Mesenchymal stem cell (in vitro differentiated cells and primary cell): ENCODE measurements at regions not wholly inside any gene's neighbourhood (a gene's known extent, or its start where the extent isn't known, plus 50 kb on each side); places are given as distances from the start of the nearest gene placed in this dataset.

Experiments
- DNase-seq: peaks from one replicate; pipeline ENCODE4 v3.0.0-alpha.2; 2013
- H2AFZ ChIP-seq: one replicate; pipeline ENCODE4 v1.6.1; 2013; ENCODE audit warnings: low read depth, mild to moderate bottlenecking, control low read depth, inconsistent platforms, low read length, moderate library complexity
- H2AK5ac ChIP-seq: 2 replicates; pipeline ENCODE4 v1.6.1; 2013; ENCODE audit warnings: low read length, moderate library complexity, mild to moderate bottlenecking, inconsistent platforms; ENCODE audit not compliant: severe bottlenecking
- H2BK120ac ChIP-seq: one replicate; pipeline ENCODE4 v1.6.1; 2013; ENCODE audit warnings: low read depth, mild to moderate bottlenecking, inconsistent platforms, low read length, moderate library complexity
- H2BK12ac ChIP-seq, 2 experiments: one replicate each; pipeline ENCODE4 v1.6.1; 2013; ENCODE audit warnings: inconsistent platforms in 2 of 2, low read length in 2 of 2, mild to moderate bottlenecking in 2 of 2, moderate library complexity in 2 of 2, control low read depth in 1 of 2
- H2BK15ac ChIP-seq: one replicate; pipeline ENCODE4 v1.6.1; 2013; ENCODE audit warnings: mild to moderate bottlenecking, low read depth, inconsistent platforms; ENCODE audit not compliant: poor library complexity, severe bottlenecking
- H2BK5ac ChIP-seq: 2 replicates; pipeline ENCODE4 v1.6.1; 2013; ENCODE audit warnings: low read depth, mild to moderate bottlenecking, low read length, control low read depth, inconsistent platforms; ENCODE audit not compliant: poor library complexity, severe bottlenecking
- H3K14ac ChIP-seq, 2 experiments: one replicate each; pipeline ENCODE4 v1.6.1; 2013; ENCODE audit warnings: inconsistent platforms in 2 of 2, low read length in 2 of 2, control low read depth in 1 of 2, mild to moderate bottlenecking in 1 of 2, moderate library complexity in 1 of 2
- H3K18ac ChIP-seq, 2 experiments: one replicate each; pipeline ENCODE4 v1.6.1; 2013; ENCODE audit warnings: inconsistent platforms in 2 of 2, low read length in 2 of 2, control low read depth in 1 of 2, low read depth in 1 of 2, mild to moderate bottlenecking in 1 of 2
- H3K23ac ChIP-seq, 2 experiments: one replicate each; pipeline ENCODE4 v1.6.1; 2013; ENCODE audit warnings: inconsistent platforms in 2 of 2, low read length in 2 of 2, mild to moderate bottlenecking in 2 of 2, moderate library complexity in 2 of 2, control low read depth in 1 of 2
- H3K27ac ChIP-seq: 2 replicates; pipeline ENCODE4 v1.5.1; 2013; ENCODE audit warnings: mild to moderate bottlenecking, moderate library complexity, low read length, control low read depth, inconsistent platforms; ENCODE audit not compliant: poor library complexity, severe bottlenecking
- H3K27me3 ChIP-seq, 2 experiments: 2 replicates each; pipeline versions ENCODE4 v1.6.1 to v1.7.0; 2013; ENCODE audit warnings: low read length in 2 of 2, mild to moderate bottlenecking in 2 of 2, moderate library complexity in 2 of 2, control low read depth in 1 of 2, inconsistent platforms in 1 of 2; ENCODE audit not compliant: control insufficient read depth in 1 of 2, insufficient read depth in 1 of 2
- H3K36me3 ChIP-seq, 2 experiments: 2 replicates each; pipeline versions ENCODE4 v1.6.1 to v1.7.0; 2013; ENCODE audit warnings: low read length in 2 of 2, control low read depth in 1 of 2, inconsistent platforms in 1 of 2, low read depth in 1 of 2, mild to moderate bottlenecking in 1 of 2; ENCODE audit not compliant: insufficient read depth in 2 of 2, control insufficient read depth in 1 of 2
- H3K4ac ChIP-seq, 2 experiments: one replicate each; pipeline ENCODE4 v1.6.1; 2013; ENCODE audit warnings: inconsistent platforms in 2 of 2, low read length in 2 of 2, mild to moderate bottlenecking in 2 of 2, moderate library complexity in 2 of 2, control low read depth in 1 of 2, low read depth in 1 of 2
- H3K4me1 ChIP-seq: 2 replicates; pipeline ENCODE4 v1.6.1; 2013; ENCODE audit warnings: low read depth, low read length, control low read depth; ENCODE audit not compliant: control insufficient read depth, insufficient read depth
- H3K4me2 ChIP-seq: 2 replicates; pipeline ENCODE4 v1.6.1; 2013; ENCODE audit warnings: low read length, mild to moderate bottlenecking, inconsistent platforms; ENCODE audit not compliant: poor library complexity, severe bottlenecking
- H3K4me3 ChIP-seq, 2 experiments: 2 replicates each; pipeline versions ENCODE4 v1.5.1 to v1.7.0; 2013; ENCODE audit warnings: low read length in 2 of 2, mild to moderate bottlenecking in 2 of 2, control low read depth in 1 of 2, low read depth in 1 of 2; ENCODE audit not compliant: insufficient read depth in 1 of 2
- H3K79me1 ChIP-seq: replicated peaks from 2 replicates; pipeline ENCODE4 v1.6.1; 2013; ENCODE audit warnings: mild to moderate bottlenecking, control low read depth, low read length, inconsistent platforms; ENCODE audit not compliant: poor library complexity, severe bottlenecking
- H3K9ac ChIP-seq: 2 replicates; pipeline ENCODE4 v1.7.0; 2013; ENCODE audit warnings: mild to moderate bottlenecking, low read length, moderate library complexity
- H3K9me3 ChIP-seq: 2 replicates; pipeline ENCODE4 v1.7.0; 2013; ENCODE audit warnings: mild to moderate bottlenecking, low read length; ENCODE audit not compliant: control insufficient read depth
- H4K8ac ChIP-seq: one replicate; pipeline ENCODE4 v1.6.1; 2013; ENCODE audit warnings: inconsistent platforms, mild to moderate bottlenecking, low read length, moderate library complexity
- H4K91ac ChIP-seq: one replicate; pipeline ENCODE4 v1.6.1; 2013; ENCODE audit warnings: mild to moderate bottlenecking, low read length, inconsistent platforms
- WGBS: methylation state at CpG from one replicate; pipeline ENCODE4 v1.1.7; 2013; ENCODE audit warnings: mixed read lengths; 5-methylcytosine and 5-hydroxymethylcytosine counted together

- WGBS = 80% methylated on average over 1 of the region's 2 CpGs
- H2AK5ac ChIP-seq = no peak overlapping the region
- no peaks in the 10 kb centered on the region for H3K36me3 ChIP-seq
- no peak overlapping the region for H4K91ac ChIP-seq
- no peak overlapping the region for H3K4ac ChIP-seq
- H3K9ac ChIP-seq = peak overlapping the region; percentile 0
- no peaks in the 10 kb centered on the region for H3K9me3 ChIP-seq
- H2BK120ac ChIP-seq = no peak overlapping the region
- H3K4me1 ChIP-seq = no peaks in the 10 kb centered on the region
- no peak overlapping the region for H3K27ac ChIP-seq
- no peaks in the 10 kb centered on the region for H3K79me1 ChIP-seq
- H3K4me2 ChIP-seq = no peak overlapping the region
- H2AFZ ChIP-seq = no peak overlapping the region
- H3K14ac ChIP-seq = no peak overlapping the region
- H4K8ac ChIP-seq = no peak overlapping the region
- H3K27me3 ChIP-seq = no peaks in the 10 kb centered on the region
- no peak overlapping the region for H3K23ac ChIP-seq
- H2BK15ac ChIP-seq = no peak overlapping the region
- H2BK5ac ChIP-seq = no peak overlapping the region
- H3K18ac ChIP-seq = no peak overlapping the region
- H3K4me3 ChIP-seq = no peak overlapping the region
- DNase-seq = no peak
- H2BK12ac ChIP-seq = no peak overlapping the region
Observed at GRCh38 chr2:150557020-150557600, 69.6 kb upstream of the RND3 start.

DNA sequence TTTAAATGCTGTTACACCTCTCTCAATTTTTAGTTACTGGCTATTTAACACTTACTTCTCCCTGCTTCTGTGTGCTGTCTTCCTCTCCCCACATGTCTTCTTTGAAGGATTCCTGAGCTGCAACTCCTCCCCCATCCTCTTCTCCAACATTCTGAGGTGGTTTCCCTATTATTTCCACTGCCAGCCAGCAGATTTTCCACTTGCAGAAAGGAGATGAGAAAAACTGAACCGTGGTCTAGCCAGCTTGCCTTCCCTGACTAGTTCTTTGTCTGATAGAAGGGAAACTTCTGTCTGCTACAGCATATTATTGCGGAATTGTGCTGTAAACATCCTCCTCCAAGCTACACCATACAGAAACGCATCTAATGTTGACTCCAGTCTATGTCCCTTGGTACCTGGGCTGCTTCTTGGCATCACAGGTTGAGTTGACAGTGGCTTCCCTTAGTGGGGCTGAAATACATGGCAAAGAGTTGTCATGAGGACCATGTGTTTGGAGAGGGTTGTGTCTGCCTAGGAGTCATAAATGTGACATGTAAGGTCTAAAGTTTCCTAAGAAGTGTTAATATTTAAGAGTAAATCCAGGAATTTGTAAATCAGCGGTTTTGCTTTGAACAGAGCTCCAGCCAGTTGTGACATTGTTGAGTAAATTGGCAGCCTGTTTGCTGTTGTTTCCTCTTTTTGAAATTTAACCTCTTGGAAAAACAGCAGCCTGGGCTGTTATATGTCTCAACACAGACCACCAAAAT, 68.3 kb upstream of the RND3 start:
- no peak overlapping the region for H2AK5ac ChIP-seq
- H3K79me1 ChIP-seq = no peaks in the 10 kb centered on the region
- no peak overlapping the region for H3K14ac ChIP-seq
- peak overlapping the region; percentile 3 to 6 for H3K18ac ChIP-seq
- H3K4me3 ChIP-seq = no peak overlapping the region
- H3K4me1 ChIP-seq = no peaks in the 10 kb centered on the region
- no peak overlapping the region for H2BK5ac ChIP-seq
- H3K9ac ChIP-seq = no peak overlapping the region
- H3K4ac ChIP-seq = peak overlapping the region in 1 of 2 experiments; percentile 17
- H3K4me2 ChIP-seq = no peak overlapping the region
- peak; percentile 58 for DNase-seq
- no peak overlapping the region for H4K8ac ChIP-seq
- H3K27me3 ChIP-seq = no peaks in the 10 kb centered on the region
- WGBS = 62% methylated on average over 4 of the region's 4 CpGs
- H3K36me3 ChIP-seq = no peaks in the 10 kb centered on the region
- H3K23ac ChIP-seq = no peak overlapping the region
- H4K91ac ChIP-seq = no peak overlapping the region
- no peak overlapping the region for H2BK120ac ChIP-seq
- no peak overlapping the region for H2BK12ac ChIP-seq
- no peaks in the 10 kb centered on the region for H3K9me3 ChIP-seq
- H2BK15ac ChIP-seq = no peak overlapping the region
- no peak overlapping the region for H2AFZ ChIP-seq
- H3K27ac ChIP-seq = no peak overlapping the region

DNA sequence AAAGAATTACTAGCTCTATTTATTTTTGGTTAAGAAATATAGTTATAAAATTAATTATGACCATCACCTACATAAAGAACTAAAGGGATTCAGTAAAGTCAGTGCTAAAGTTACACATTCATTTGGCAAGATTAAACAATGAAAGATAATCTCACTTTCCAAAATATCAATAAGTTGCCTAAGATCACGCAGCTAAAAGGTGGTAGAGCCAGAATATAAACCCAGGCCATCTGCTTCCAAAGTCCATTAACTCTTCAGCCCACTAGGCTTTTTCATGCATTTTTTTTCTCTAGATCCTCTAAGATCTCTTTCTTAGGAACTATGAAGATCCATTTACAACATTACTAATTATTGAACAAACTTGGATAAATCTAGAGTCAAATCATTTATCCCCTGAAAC, 66.6 kb upstream of the RND3 start:
- 93% methylated on average over 1 of the region's 1 CpG for WGBS
- Histone ChIP-seq H3K27ac (no peak overlapping the region), H2BK15ac (no peak overlapping the region), H3K27me3 (no peaks in the 10 kb centered on the region), H2BK120ac (no peak overlapping the region), H3K4ac (no peak overlapping the region), H3K36me3 (no peaks in the 10 kb centered on the region), H3K79me1 (no peaks in the 10 kb centered on the region), H3K14ac (no peak overlapping the region), H3K9me3 (no peaks in the 10 kb centered on the region), H2BK5ac (no peak overlapping the region), H3K4me2 (no peak overlapping the region), H3K9ac (no peak overlapping the region), H3K4me3 (no peak overlapping the region), H3K23ac (no peak overlapping the region), H4K8ac (no peak overlapping the region), H4K91ac (no peak overlapping the region), H2BK12ac (no peak overlapping the region), H3K4me1 (no peaks in the 10 kb centered on the region), H2AFZ (no peak overlapping the region), H3K18ac (no peak overlapping the region), H2AK5ac (no peak overlapping the region)
- DNase-seq = no peak

DNA sequence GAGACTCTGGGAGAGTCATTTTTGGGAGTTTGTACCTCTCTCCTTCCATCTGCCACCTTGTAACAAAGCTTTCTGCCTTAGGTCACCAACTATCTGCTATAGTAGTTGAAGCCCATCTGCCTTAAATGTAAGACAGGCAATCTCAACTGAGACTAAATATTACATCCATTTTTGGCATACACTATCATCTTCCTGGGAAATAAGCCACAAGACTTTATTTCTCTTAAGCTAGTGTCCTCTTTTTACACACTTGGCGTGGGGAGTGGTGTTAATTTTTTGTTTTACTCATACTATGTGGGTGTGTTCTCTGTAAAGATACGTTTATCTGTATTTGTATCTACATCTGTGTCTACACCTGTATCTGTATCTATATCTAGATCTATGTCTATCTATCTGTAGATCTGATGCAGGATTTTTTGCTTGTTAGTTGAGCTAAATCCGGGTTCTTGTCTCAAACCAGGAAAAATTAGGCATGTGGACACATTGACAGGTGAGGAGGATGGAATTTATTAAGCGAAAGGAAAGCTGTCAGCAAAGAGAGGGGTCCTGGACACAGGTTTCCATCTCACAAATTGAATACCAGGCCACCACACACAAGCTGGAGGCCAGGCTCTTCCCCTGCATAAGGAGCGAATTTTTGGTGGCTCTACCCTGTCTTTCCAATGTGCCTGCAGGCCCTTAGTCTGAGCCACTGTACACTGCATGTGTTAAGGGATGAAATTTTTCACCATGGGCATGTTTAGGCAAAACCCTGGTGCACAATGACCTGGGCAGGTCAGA, 64.8 kb upstream of the RND3 start:
- H2AFZ ChIP-seq = no peak overlapping the region
- no peak overlapping the region for H3K4me2 ChIP-seq
- no peak overlapping the region for H2AK5ac ChIP-seq
- H4K8ac ChIP-seq = no peak overlapping the region
- no peaks in the 10 kb centered on the region for H3K4me1 ChIP-seq
- H3K27ac ChIP-seq = no peak overlapping the region
- 98% methylated on average over 4 of the region's 5 CpGs for WGBS
- no peak overlapping the region for H3K23ac ChIP-seq
- peak overlapping the region; percentile 38 for H2BK120ac ChIP-seq
- H3K9me3 ChIP-seq = no peaks in the 10 kb centered on the region
- H3K79me1 ChIP-seq = no peaks in the 10 kb centered on the region
- H3K36me3 ChIP-seq = no peaks in the 10 kb centered on the region
- peak overlapping the region in 1 of 2 experiments; percentile 63 for H2BK12ac ChIP-seq
- no peak overlapping the region for H2BK5ac ChIP-seq
- H3K4ac ChIP-seq = peak overlapping the region in 1 of 2 experiments; percentile 47
- no peak overlapping the region for H2BK15ac ChIP-seq
- peak overlapping the region in 1 of 2 experiments; percentile 73 for H3K18ac ChIP-seq
- H3K14ac ChIP-seq = no peak overlapping the region
- H4K91ac ChIP-seq = no peak overlapping the region
- H3K9ac ChIP-seq = no peak overlapping the region
- no peaks in the 10 kb centered on the region for H3K27me3 ChIP-seq
- DNase-seq = no peak
- H3K4me3 ChIP-seq = no peak overlapping the region
